ENCODE measurements at regions not wholly inside any gene's neighbourhood (a gene's known extent, or its start where the extent isn't known, plus 50 kb on each side); places are given as distances from the start of the nearest gene placed in this dataset.

- Histone ChIP-seq H3K27ac (ENCODE audit: control insufficient read depth, insufficient read depth) (no peak overlapping the region), H3K4me2 (ENCODE audit: control insufficient read depth, insufficient read depth) (no peak overlapping the region), H3K4me3 (no peak overlapping the region), H4K20me1 (ENCODE audit: control insufficient read depth, insufficient read depth) (no peaks in the 10 kb centered on the region), H3K4me1 (ENCODE audit: control insufficient read depth, insufficient read depth, low read length) (peaks cover 36% of the 10 kb centered on the region), H3K36me3 (ENCODE audit: control insufficient read depth in 2 of 2, insufficient read depth in 2 of 2, low read length in 1 of 2) (no peaks in the 10 kb centered on the region), H3K27me3 (replicated peaks in 1 of 2; ENCODE audit: control insufficient read depth in 2 of 2, insufficient read depth in 2 of 2, low read length in 1 of 2) (no peaks in the 10 kb centered on the region), H3K9me3 (replicated peaks; ENCODE audit: control insufficient read depth, insufficient read depth, low read length) (no peaks in the 10 kb centered on the region; the same call in 2 of the 3 replicates), H2AFZ (ENCODE audit: control insufficient read depth, low read depth, low read length) (no peak overlapping the region), H3K9ac (ENCODE audit: control insufficient read depth, insufficient read depth, low read length) (no peak overlapping the region), H3K79me2 (ENCODE audit: control insufficient read depth, insufficient read depth, low read length) (no peaks in the 10 kb centered on the region)
- no TSS peak for BruUV-seq (replicated peaks)
- SMC1A ChIA-PET (ENCODE audit: uncharacterized antibody, unreplicated experiment): interaction anchor here (0.6 to 15.7 kb wide), 17 partner anchors 6 to 185 kb away, joined by 3 to 222 read pairs (median 3); no protein-coding TSS in a partner anchor
- TF ChIP-seq, protein P1, sequence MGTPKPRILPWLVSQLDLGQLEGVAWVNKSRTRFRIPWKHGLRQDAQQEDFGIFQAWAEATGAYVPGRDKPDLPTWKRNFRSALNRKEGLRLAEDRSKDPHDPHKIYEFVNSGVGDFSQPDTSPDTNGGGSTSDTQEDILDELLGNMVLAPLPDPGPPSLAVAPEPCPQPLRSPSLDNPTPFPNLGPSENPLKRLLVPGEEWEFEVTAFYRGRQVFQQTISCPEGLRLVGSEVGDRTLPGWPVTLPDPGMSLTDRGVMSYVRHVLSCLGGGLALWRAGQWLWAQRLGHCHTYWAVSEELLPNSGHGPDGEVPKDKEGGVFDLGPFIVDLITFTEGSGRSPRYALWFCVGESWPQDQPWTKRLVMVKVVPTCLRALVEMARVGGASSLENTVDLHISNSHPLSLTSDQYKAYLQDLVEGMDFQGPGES (IDR thresholded peaks at IDR 0.05): no peak
- TF ChIP-seq SREBF2 (IDR thresholded peaks at IDR 0.05; ENCODE audit: low read length) (no peak), RAD21 (IDR thresholded peaks at IDR 0.05; ENCODE audit: insufficient read depth, low read depth, low read length) (no peak), ZSCAN29 (IDR thresholded peaks at IDR 0.05) (no peak), TCF3 (IDR thresholded peaks at IDR 0.05; ENCODE audit: borderline replicate concordance, insufficient read depth, low read depth, low read length) (no peak), DPF2 (IDR thresholded peaks at IDR 0.05) (no peak), MYC (IDR thresholded peaks at IDR 0.05; ENCODE audit: insufficient read depth, insufficient read length, insufficient replicate concordance, low read length, severe bottlenecking) (no peak), ZNF217 (IDR thresholded peaks at IDR 0.05) (no peak), NKRF (conservative IDR thresholded peaks at IDR 0.05) (no peak)
- TF ChIP-seq, protein P2, sequence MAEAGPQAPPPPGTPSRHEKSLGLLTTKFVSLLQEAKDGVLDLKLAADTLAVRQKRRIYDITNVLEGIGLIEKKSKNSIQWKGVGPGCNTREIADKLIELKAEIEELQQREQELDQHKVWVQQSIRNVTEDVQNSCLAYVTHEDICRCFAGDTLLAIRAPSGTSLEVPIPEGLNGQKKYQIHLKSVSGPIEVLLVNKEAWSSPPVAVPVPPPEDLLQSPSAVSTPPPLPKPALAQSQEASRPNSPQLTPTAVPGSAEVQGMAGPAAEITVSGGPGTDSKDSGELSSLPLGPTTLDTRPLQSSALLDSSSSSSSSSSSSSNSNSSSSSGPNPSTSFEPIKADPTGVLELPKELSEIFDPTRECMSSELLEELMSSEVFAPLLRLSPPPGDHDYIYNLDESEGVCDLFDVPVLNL (IDR thresholded peaks at IDR 0.05; ENCODE audit: low read depth, low read length): no peak
- CTCF ChIA-PET: interaction anchor here (0.6 to 1.7 kb wide), 8 partner anchors 10 to 182 kb away, joined by 3 to 8 read pairs (median 4); no protein-coding TSS in a partner anchor
- ATAC-seq (no peak), FAIRE-seq (no peak), DNase-seq (ENCODE audit: low read depth, low spot score) (no peak)
- intact Hi-C loops (cut with micrococcal nuclease; ENCODE audit: unreplicated experiment): no loop called here
- RAD21 ChIA-PET (ENCODE audit: unreplicated experiment): interaction anchor here (0.7 to 14.1 kb wide), 10 partner anchors 11 to 1402 kb away, joined by 3 to 223 read pairs (median 6); no protein-coding TSS in a partner anchor
- 30% methylated on average over 8 of the region's 8 CpGs for WGBS (ENCODE audit: insufficient coverage, insufficient replicate concordance, low lambda C conversion rate, missing lambda C conversion rate)
- in situ Hi-C loops (cut with MboI): no loop called here
- POLR2A ChIA-PET: interaction anchor here (0.6 to 1.4 kb wide), 10 partner anchors 10 to 111 kb away, joined by 3 to 5 read pairs (median 3); no protein-coding TSS in a partner anchor
These were observed 177.3 kb upstream of the PHYHIPL start for GRCh38 chr10:58998924-58999713.

Measured in GM12878 (cell line).